Islet precursor cell (in vitro differentiated cells): ENCODE measurements at regions not wholly inside any gene's neighbourhood (a gene's known extent, or its start where the extent isn't known, plus 50 kb on each side); places are given as distances from the start of the nearest gene placed in this dataset.
A peak's percentile ranks its signal among the peaks of the same experiment; 100 is the strongest.
"Not testable (repeated sequence)": the region's sequence is repeated elsewhere in the genome, so short reads cannot be mapped to it uniquely, and the experiment has no call there.

Experiments used
- DNase-seq: peaks from one replicate; pipeline ENCODE4 v3.0.0-alpha.2; 2018

- DNase-seq: not testable (repeated sequence)
Observed at GRCh38 chr7:49100908-49101740, 176.8 kb downstream of the CDC14C start.

- DNase-seq: no peak
Observed at GRCh38 chr7:49102411-49102810, 178.1 kb downstream of the CDC14C start.

- no peak for DNase-seq
Observed at GRCh38 chr7:49111706-49112105, 187.4 kb downstream of the CDC14C start.

GRCh38 chr7:49112222-49112621, 187.9 kb downstream of the CDC14C start:
- DNase-seq: no peak

GRCh38 chr7:49112647-49113046, 188.3 kb downstream of the CDC14C start:
- DNase-seq: no peak

GRCh38 chr7:49119706-49120105, 195.4 kb downstream of the CDC14C start:
- DNase-seq: peak; percentile 66

GRCh38 chr7:49125246-49125645, 200.9 kb downstream of the CDC14C start:
- no peak for DNase-seq

GRCh38 chr7:49127359-49127913, 203.1 kb downstream of the CDC14C start:
- no peak for DNase-seq

GRCh38 chr7:49137978-49138377, 213.6 kb downstream of the CDC14C start:
- no peak for DNase-seq

- DNase-seq: no peak
Observed at GRCh38 chr7:49150486-49150885, 226.1 kb downstream of the CDC14C start.

GRCh38 chr7:49151146-49151545, 226.8 kb downstream of the CDC14C start:
- no peak for DNase-seq

GRCh38 chr7:49158321-49158720, 234.0 kb downstream of the CDC14C start:
- DNase-seq: no peak

GRCh38 chr7:49159536-49159935, 235.2 kb downstream of the CDC14C start:
- DNase-seq: no peak

GRCh38 chr7:49166441-49166840, 242.1 kb downstream of the CDC14C start:
- no peak for DNase-seq

- no peak for DNase-seq
Observed at GRCh38 chr7:49172639-49173038, 248.3 kb downstream of the CDC14C start.

- no peak for DNase-seq
Observed at GRCh38 chr7:49174396-49174795, 250.0 kb downstream of the CDC14C start.

- DNase-seq: no peak
Observed at GRCh38 chr7:49187543-49188268, 263.4 kb downstream of the CDC14C start.

GRCh38 chr7:49228426-49229098, 304.2 kb downstream of the CDC14C start:
- DNase-seq: no peak

GRCh38 chr7:49229246-49229645, 304.9 kb downstream of the CDC14C start:
- DNase-seq: no peak

- no peak for DNase-seq
Observed at GRCh38 chr7:49243521-49243920, 319.2 kb downstream of the CDC14C start.

GRCh38 chr7:49244543-49244942, 320.2 kb downstream of the CDC14C start:
- no peak for DNase-seq

- DNase-seq: no peak
Observed at GRCh38 chr7:49245062-49245461, 320.7 kb downstream of the CDC14C start.

- DNase-seq: no peak
Observed at GRCh38 chr7:49247759-49248158, 323.4 kb downstream of the CDC14C start.
